Keratinocyte (primary cell): ENCODE measurements at regions not wholly inside any gene's neighbourhood (a gene's known extent, or its start where the extent isn't known, plus 50 kb on each side); places are given as distances from the start of the nearest gene placed in this dataset.

Source experiments
- DNase-seq: peaks from one replicate; pipeline ENCODE4 v3.0.0-alpha.2; 2011; ENCODE audit warnings: low read depth, missing footprints, low spot score
- FAIRE-seq: peaks from 2 replicates; lab custom pipeline; 2011; peaks lifted over from hg19 to GRCh38; lab: Jason Lieb, UNC
- H2AFZ ChIP-seq: 2 replicates; pipeline ENCODE4 v1.6.0; 2012; ENCODE audit warnings: low read length, control low read depth, inconsistent platforms; ENCODE audit not compliant: control insufficient read depth
- H3K27ac ChIP-seq: 2 replicates; pipeline ENCODE4 v1.5.1; 2011; ENCODE audit warnings: low read length; ENCODE audit not compliant: control insufficient read depth, insufficient read depth
- H3K27me3 ChIP-seq: 3 replicates; pipeline ENCODE4 v1.6.0; 2011; ENCODE audit warnings: low read length; ENCODE audit not compliant: control insufficient read depth, insufficient read depth; ENCODE audit errors: extremely low read depth
- H3K36me3 ChIP-seq, 2 experiments: 2 replicates in 1 of 2; 3 replicates in 1 of 2; pipeline ENCODE4 v1.5.1; 2011; ENCODE audit warnings: low read length in 2 of 2, mild to moderate bottlenecking in 1 of 2; ENCODE audit not compliant: control insufficient read depth in 2 of 2, insufficient read depth in 2 of 2; ENCODE audit errors: extremely low read depth in 1 of 2
- H3K4me1 ChIP-seq: 3 replicates; pipeline ENCODE4 v1.5.1; 2011; ENCODE audit warnings: low read length; ENCODE audit not compliant: control insufficient read depth, insufficient read depth; ENCODE audit errors: extremely low read depth
- H3K4me2 ChIP-seq: 3 replicates; pipeline ENCODE4 v1.6.0; 2011; ENCODE audit warnings: low read depth, low read length; ENCODE audit not compliant: control insufficient read depth, insufficient read depth; ENCODE audit errors: extremely low read depth
- H3K4me3 ChIP-seq, 3 experiments: fragments of 200-600 bp in 1 of 3; sonication (generic) in 1 of 3; 2 replicates in 2 of 3; 3 replicates in 1 of 3; pipeline ENCODE4 v1.5.1; 2011 to 2016; ENCODE audit warnings: low read length in 3 of 3, mild to moderate bottlenecking in 3 of 3, control low read depth in 2 of 3, inconsistent platforms in 1 of 3, low read depth in 1 of 3, mixed read lengths in 1 of 3, mixed run types in 1 of 3, moderate library complexity in 1 of 3; ENCODE audit not compliant: control insufficient read depth in 2 of 3, insufficient read depth in 2 of 3; ENCODE audit errors: extremely low read depth in 1 of 3
- H3K79me2 ChIP-seq: 2 replicates; pipeline ENCODE4 v1.6.0; 2012; ENCODE audit warnings: low read length; ENCODE audit not compliant: control insufficient read depth, insufficient read depth
- H3K9ac ChIP-seq: 3 replicates; pipeline ENCODE4 v1.6.0; 2011; ENCODE audit warnings: low read length; ENCODE audit not compliant: control insufficient read depth, insufficient read depth; ENCODE audit errors: extremely low read depth
- H3K9me1 ChIP-seq: 3 replicates; pipeline ENCODE4 v1.6.0; 2011; ENCODE audit warnings: low read length; ENCODE audit not compliant: control insufficient read depth, insufficient read depth; ENCODE audit errors: extremely low read depth
- H3K9me3 ChIP-seq: 2 replicates; pipeline ENCODE4 v1.5.1; 2012; ENCODE audit warnings: low read depth, low read length; ENCODE audit not compliant: control insufficient read depth
- H4K20me1 ChIP-seq: 3 replicates; pipeline ENCODE4 v1.6.0; 2011; ENCODE audit warnings: low read length; ENCODE audit not compliant: control insufficient read depth, insufficient read depth; ENCODE audit errors: extremely low read depth
- EZH2 ChIP-seq: IDR thresholded peaks from one replicate; pipeline ENCODE4 v1.6.1; 2012; ENCODE audit warnings: inconsistent platforms, mild to moderate bottlenecking, low read length, moderate library complexity
- dilution Hi-C: fragments of 300-500 bp; cut with MboI; formaldehyde crosslinking; loops from one replicate; pipeline ENCODE4 v1.7.0; 2020; ENCODE audit warnings: low sequenced_read_pairs; ENCODE audit not compliant: extremely low pct_ligation_motif_present
- TF ChIP-seq, protein P1 (sequence below), 3 experiments: IDR thresholded peaks in 1 of 3; conservative IDR thresholded peaks in 1 of 3; optimal IDR thresholded peaks in 1 of 3; 2 replicates in 2 of 3; 3 replicates in 1 of 3; pipeline versions ENCODE3 to v1.5.1; 2011; ENCODE audit warnings: low read length in 3 of 3, mild to moderate bottlenecking in 3 of 3, moderate library complexity in 2 of 3, control low read depth in 1 of 3, inconsistent platforms in 1 of 3; ENCODE audit not compliant: insufficient read depth in 2 of 3; ENCODE audit errors: extremely low read depth in 1 of 3

DNA sequence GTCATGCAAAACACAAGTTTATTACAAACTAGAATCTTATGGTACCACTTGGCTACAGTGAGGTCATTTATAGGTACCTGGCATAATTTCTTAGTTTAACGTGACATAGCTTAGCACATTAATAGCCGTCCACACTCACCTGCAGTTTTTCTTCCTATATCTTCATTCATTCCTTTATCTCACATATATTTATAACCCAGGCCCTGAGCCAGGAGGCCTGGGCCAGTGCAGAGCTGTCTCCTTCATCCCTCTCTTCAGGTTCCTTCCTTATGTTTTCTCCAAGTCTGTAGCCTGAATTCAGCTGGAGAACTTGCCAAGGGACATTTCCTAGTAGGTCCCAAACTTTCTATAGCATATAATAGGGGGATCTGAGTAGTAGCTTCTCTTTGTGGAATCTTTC lies 367.9 kb upstream of the SGCD start:
- Histone ChIP-seq H3K27me3 (no peaks in the 10 kb centered on the region), H4K20me1 (no peaks in the 10 kb centered on the region), H3K9me3 (no peaks in the 10 kb centered on the region), H3K4me3 (no peak overlapping the region), H2AFZ (no peak overlapping the region), H3K9me1 (no peaks in the 10 kb centered on the region), H3K79me2 (no peaks in the 10 kb centered on the region), H3K9ac (no peak overlapping the region), H3K4me2 (no peak overlapping the region), H3K36me3 (no peaks in the 10 kb centered on the region), H3K4me1 (no peaks in the 10 kb centered on the region), H3K27ac (no peak overlapping the region)
- TF ChIP-seq, protein P1, sequence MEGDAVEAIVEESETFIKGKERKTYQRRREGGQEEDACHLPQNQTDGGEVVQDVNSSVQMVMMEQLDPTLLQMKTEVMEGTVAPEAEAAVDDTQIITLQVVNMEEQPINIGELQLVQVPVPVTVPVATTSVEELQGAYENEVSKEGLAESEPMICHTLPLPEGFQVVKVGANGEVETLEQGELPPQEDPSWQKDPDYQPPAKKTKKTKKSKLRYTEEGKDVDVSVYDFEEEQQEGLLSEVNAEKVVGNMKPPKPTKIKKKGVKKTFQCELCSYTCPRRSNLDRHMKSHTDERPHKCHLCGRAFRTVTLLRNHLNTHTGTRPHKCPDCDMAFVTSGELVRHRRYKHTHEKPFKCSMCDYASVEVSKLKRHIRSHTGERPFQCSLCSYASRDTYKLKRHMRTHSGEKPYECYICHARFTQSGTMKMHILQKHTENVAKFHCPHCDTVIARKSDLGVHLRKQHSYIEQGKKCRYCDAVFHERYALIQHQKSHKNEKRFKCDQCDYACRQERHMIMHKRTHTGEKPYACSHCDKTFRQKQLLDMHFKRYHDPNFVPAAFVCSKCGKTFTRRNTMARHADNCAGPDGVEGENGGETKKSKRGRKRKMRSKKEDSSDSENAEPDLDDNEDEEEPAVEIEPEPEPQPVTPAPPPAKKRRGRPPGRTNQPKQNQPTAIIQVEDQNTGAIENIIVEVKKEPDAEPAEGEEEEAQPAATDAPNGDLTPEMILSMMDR (optimal IDR thresholded peaks at IDR 0.05 in 1 of 3, IDR thresholded peaks at IDR 0.05 in 1 of 3, conservative IDR thresholded peaks at IDR 0.05 in 1 of 3; ENCODE audit: extremely low read depth in 1 of 3, insufficient read depth in 2 of 3, low read length in 3 of 3): no peak
- TF ChIP-seq EZH2: no peak
- FAIRE-seq (no peak), DNase-seq (no peak)
- dilution Hi-C loops: no loop called here

DNA sequence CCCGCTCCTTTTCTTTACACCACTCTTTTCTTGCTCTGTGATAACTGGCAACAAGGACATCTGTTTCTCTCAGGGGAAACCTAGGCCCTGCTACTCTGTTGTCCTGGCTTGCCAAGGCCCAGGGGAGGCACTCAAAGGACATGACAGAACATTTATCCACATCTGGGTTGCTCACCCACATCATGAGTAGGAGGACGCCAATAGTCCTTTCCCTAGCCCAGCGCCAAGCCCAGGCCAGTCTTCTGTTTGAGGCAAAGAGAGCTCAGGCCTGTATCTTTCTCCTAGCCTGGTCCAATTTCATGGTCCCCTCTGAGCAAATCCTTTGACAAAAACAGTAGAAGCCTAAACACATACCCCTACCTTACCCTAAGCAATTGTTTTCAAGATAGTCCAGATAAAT lies 366.8 kb upstream of the SGCD start:
- H3K9me1 ChIP-seq: no peaks in the 10 kb centered on the region
- H3K36me3 ChIP-seq: no peaks in the 10 kb centered on the region
- dilution Hi-C loops: no loop called here
- no peak for DNase-seq
- no peak overlapping the region for H3K4me3 ChIP-seq
- TF ChIP-seq, protein P1 (optimal IDR thresholded peaks at IDR 0.05 in 1 of 3, IDR thresholded peaks at IDR 0.05 in 1 of 3, conservative IDR thresholded peaks at IDR 0.05 in 1 of 3; ENCODE audit: extremely low read depth in 1 of 3, insufficient read depth in 2 of 3, low read length in 3 of 3): no peak
- no peak for TF ChIP-seq EZH2
- H3K27ac ChIP-seq: no peak overlapping the region
- FAIRE-seq: no peak
- H3K4me1 ChIP-seq: no peaks in the 10 kb centered on the region
- no peaks in the 10 kb centered on the region for H3K27me3 ChIP-seq
- no peak overlapping the region for H3K9ac ChIP-seq
- no peaks in the 10 kb centered on the region for H4K20me1 ChIP-seq
- no peaks in the 10 kb centered on the region for H3K79me2 ChIP-seq
- H2AFZ ChIP-seq: no peak overlapping the region
- no peaks in the 10 kb centered on the region for H3K9me3 ChIP-seq
- no peak overlapping the region for H3K4me2 ChIP-seq
